Calu3 (cell line): ENCODE measurements at regions not wholly inside any gene's neighbourhood (a gene's known extent, or its start where the extent isn't known, plus 50 kb on each side); places are given as distances from the start of the nearest gene placed in this dataset.
"Not testable (repeated sequence)": the region's sequence is repeated elsewhere in the genome, so short reads cannot be mapped to it uniquely, and the experiment has no call there.

Source experiments
- BruUV-seq: library from RNA; stranded (reverse); fragments of 400-500 nt; replicated peaks from 2 replicates; lab custom pipeline; 2021; lab: Mats Ljungman, UMichigan
- CTCF ChIA-PET: fragments of 300-600 bp; sonication (Branson Sonifier 250); formaldehyde crosslinking; loops from one replicate; lab custom pipeline; 2022; ENCODE audit warnings: antibody characterized with exemption; lab: Charles Lee
- DNase-seq: peaks from one replicate; pipeline ENCODE4 v3.0.0; 2022
- H3K27ac Mint-ChIP-seq: one replicate; pipeline ENCODE4 v1.8.0; 2022; ENCODE audit warnings: mixed read lengths; ENCODE audit not compliant: unreplicated experiment
- H3K27me3 Mint-ChIP-seq: one replicate; pipeline ENCODE4 v1.8.0; 2022; ENCODE audit warnings: mixed read lengths; ENCODE audit not compliant: unreplicated experiment
- H3K36me3 Mint-ChIP-seq: one replicate; pipeline ENCODE4 v1.8.0; 2022; ENCODE audit warnings: mild to moderate bottlenecking, moderate library complexity, mixed read lengths; ENCODE audit not compliant: insufficient read depth, unreplicated experiment
- H3K4me1 Mint-ChIP-seq: one replicate; pipeline ENCODE4 v1.8.0; 2022; ENCODE audit warnings: mild to moderate bottlenecking, low read depth, mixed read lengths; ENCODE audit not compliant: unreplicated experiment
- H3K4me3 Mint-ChIP-seq: one replicate; pipeline ENCODE4 v1.8.0; 2022; ENCODE audit warnings: mild to moderate bottlenecking, low read depth, moderate library complexity, mixed read lengths; ENCODE audit not compliant: unreplicated experiment
- H3K9me3 Mint-ChIP-seq: one replicate; pipeline ENCODE4 v1.8.0; 2022; ENCODE audit warnings: low read depth, mixed read lengths; ENCODE audit not compliant: unreplicated experiment
- CTCF ChIP-seq: fragments of 200-600 bp; IDR thresholded peaks from one replicate; pipeline ENCODE4 v1.8.0; 2022; ENCODE audit warnings: antibody characterized with exemption; ENCODE audit not compliant: unreplicated experiment
- intact Hi-C: fragments of 100-400 bp; cut with micrococcal nuclease; formaldehyde crosslinking; loops from one replicate; pipeline ENCODE4 v1.10.0; 2022; ENCODE audit not compliant: unreplicated experiment

- H3K36me3 Mint-ChIP-seq = no peaks in the 10 kb centered on the region
- H3K4me3 Mint-ChIP-seq = no peak overlapping the region
- H3K27ac Mint-ChIP-seq = no peak overlapping the region
- CTCF ChIA-PET = no interaction called here
- H3K27me3 Mint-ChIP-seq = no peaks in the 10 kb centered on the region
- intact Hi-C loops = no loop called here
- no peaks in the 10 kb centered on the region for H3K4me1 Mint-ChIP-seq
- no peak for TF ChIP-seq CTCF
- no TSS peak for BruUV-seq
- peaks cover 7% of the 10 kb centered on the region for H3K9me3 Mint-ChIP-seq
- no peak for DNase-seq
These were observed 235.0 kb downstream of the NNT start for GRCh38 chr5:43837996-43838395.

- Mint-ChIP-seq H3K9me3 (peaks cover 2% of the 10 kb centered on the region), H3K27me3 (no peaks in the 10 kb centered on the region), H3K4me1 (no peaks in the 10 kb centered on the region), H3K27ac (no peak overlapping the region), H3K4me3 (no peak overlapping the region), H3K36me3 (no peaks in the 10 kb centered on the region)
- TF ChIP-seq CTCF = no peak
- BruUV-seq = no TSS peak
- intact Hi-C loops = no loop called here
- CTCF ChIA-PET = no interaction called here
- no peak for DNase-seq
These were observed 234.1 kb downstream of the NNT start for GRCh38 chr5:43837091-43837490.

- no peak for TF ChIP-seq CTCF
- Mint-ChIP-seq H3K36me3 (no peaks in the 10 kb centered on the region), H3K4me3 (no peak overlapping the region), H3K4me1 (no peaks in the 10 kb centered on the region), H3K9me3 (peaks cover 4% of the 10 kb centered on the region), H3K27ac (no peak overlapping the region), H3K27me3 (no peaks in the 10 kb centered on the region)
- CTCF ChIA-PET = no interaction called here
- no peak for DNase-seq
- no TSS peak for BruUV-seq
- intact Hi-C loops = no loop called here
These were observed 231.0 kb downstream of the NNT start for GRCh38 chr5:43833961-43834360.

GRCh38 chr5:43824325-43824964 is 221.5 kb downstream of the NNT start:
- H3K36me3 Mint-ChIP-seq, H3K27ac Mint-ChIP-seq, H3K4me1 Mint-ChIP-seq, DNase-seq, H3K4me3 Mint-ChIP-seq, H3K27me3 Mint-ChIP-seq, BruUV-seq, H3K9me3 Mint-ChIP-seq, intact Hi-C loops, CTCF ChIA-PET: not testable (repeated sequence)

GRCh38 chr5:43818394-43818793 is 215.4 kb downstream of the NNT start:
- H3K27ac Mint-ChIP-seq, H3K36me3 Mint-ChIP-seq, BruUV-seq, intact Hi-C loops, DNase-seq, H3K4me3 Mint-ChIP-seq, H3K4me1 Mint-ChIP-seq, H3K27me3 Mint-ChIP-seq, CTCF ChIA-PET: not testable (repeated sequence)
- H3K9me3 Mint-ChIP-seq = peaks cover 14% of the 10 kb centered on the region
